HCT116 (cell line): ENCODE measurements at regions not wholly inside any gene's neighbourhood (a gene's known extent, or its start where the extent isn't known, plus 50 kb on each side); places are given as distances from the start of the nearest gene placed in this dataset.

ENCODE experiments used
- CEBPB ChIP-seq: IDR thresholded peaks from 2 replicates; pipeline ENCODE4 v1.6.1; 2012; ENCODE audit warnings: low read depth
- EZH2 ChIP-seq: fragments of 200-600 bp; sonication (generic); IDR thresholded peaks from 2 replicates; pipeline ENCODE4 v1.6.1; 2017; ENCODE audit warnings: antibody characterized with exemption, mixed run types
- POLR2AphosphoS5 ChIP-seq: IDR thresholded peaks from 2 replicates; pipeline ENCODE4 v1.6.1; 2011; ENCODE audit warnings: mild to moderate bottlenecking, low read depth, low read length, moderate library complexity
- RAD21 ChIP-seq: IDR thresholded peaks from 2 replicates; pipeline ENCODE4 v1.6.1; 2012; ENCODE audit warnings: low read depth, mild to moderate bottlenecking
- SP1 ChIP-seq: IDR thresholded peaks from 2 replicates; pipeline ENCODE4 v1.6.1; 2012; ENCODE audit warnings: low read depth
- TCF7L2 ChIP-seq: IDR thresholded peaks from 2 replicates; pipeline ENCODE4 v1.7.0; 2011; ENCODE audit warnings: borderline replicate concordance, inconsistent platforms; ENCODE audit not compliant: insufficient read depth, insufficient read length; ENCODE audit errors: extremely low read depth
- ZNF274 ChIP-seq: fragments of 200-500 bp; sonication (Bioruptor generic); IDR thresholded peaks from 2 replicates; pipeline ENCODE4 v1.6.1; 2014; ENCODE audit warnings: mild to moderate bottlenecking, low read depth, low read length, inconsistent platforms
- TF ChIP-seq, protein P1 (sequence below), 3 experiments: fragments of 200-600 bp in 1 of 3; sonication (generic) in 1 of 3; IDR thresholded peaks in 2 of 3; conservative IDR thresholded peaks in 1 of 3; 2 replicates each; pipeline ENCODE4 v1.5.1; 2012 to 2017; ENCODE audit warnings: low read depth in 2 of 3, low read length in 2 of 3, antibody characterized with exemption in 1 of 3, borderline replicate concordance in 1 of 3, control low read depth in 1 of 3, mild to moderate bottlenecking in 1 of 3, mixed read lengths in 1 of 3, mixed run types in 1 of 3, moderate library complexity in 1 of 3; ENCODE audit not compliant: insufficient read depth in 1 of 3
- TF ChIP-seq, protein P2 (sequence below): IDR thresholded peaks from 2 replicates; pipeline ENCODE4 v1.6.1; 2012; ENCODE audit warnings: low read depth

DNA sequence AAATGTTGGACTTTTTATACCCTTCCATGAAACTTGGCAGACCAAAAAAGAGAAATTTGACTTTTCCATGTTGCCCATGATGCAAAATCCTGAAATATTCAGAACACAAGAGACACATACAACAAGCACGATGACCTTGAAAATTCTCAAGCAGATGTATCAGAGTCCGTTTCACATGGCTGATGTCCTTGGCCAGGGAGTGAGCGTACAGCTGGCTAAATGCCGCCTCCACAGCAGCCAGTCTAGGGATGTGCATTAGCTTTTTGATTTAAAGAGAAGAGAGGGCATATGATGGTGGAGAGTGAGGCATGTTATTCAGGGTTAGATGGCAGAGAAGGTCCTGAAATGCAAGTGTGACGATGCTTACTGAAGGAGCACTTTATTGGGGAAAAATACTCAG lies 148.0 kb upstream of the SEMA6A start:
- TF ChIP-seq POLR2AphosphoS5 (no peak), SP1 (no peak), RAD21 (no peak), EZH2 (no peak), CEBPB (no peak), ZNF274 (no peak), TCF7L2 (no peak)
- TF ChIP-seq, protein P1, sequence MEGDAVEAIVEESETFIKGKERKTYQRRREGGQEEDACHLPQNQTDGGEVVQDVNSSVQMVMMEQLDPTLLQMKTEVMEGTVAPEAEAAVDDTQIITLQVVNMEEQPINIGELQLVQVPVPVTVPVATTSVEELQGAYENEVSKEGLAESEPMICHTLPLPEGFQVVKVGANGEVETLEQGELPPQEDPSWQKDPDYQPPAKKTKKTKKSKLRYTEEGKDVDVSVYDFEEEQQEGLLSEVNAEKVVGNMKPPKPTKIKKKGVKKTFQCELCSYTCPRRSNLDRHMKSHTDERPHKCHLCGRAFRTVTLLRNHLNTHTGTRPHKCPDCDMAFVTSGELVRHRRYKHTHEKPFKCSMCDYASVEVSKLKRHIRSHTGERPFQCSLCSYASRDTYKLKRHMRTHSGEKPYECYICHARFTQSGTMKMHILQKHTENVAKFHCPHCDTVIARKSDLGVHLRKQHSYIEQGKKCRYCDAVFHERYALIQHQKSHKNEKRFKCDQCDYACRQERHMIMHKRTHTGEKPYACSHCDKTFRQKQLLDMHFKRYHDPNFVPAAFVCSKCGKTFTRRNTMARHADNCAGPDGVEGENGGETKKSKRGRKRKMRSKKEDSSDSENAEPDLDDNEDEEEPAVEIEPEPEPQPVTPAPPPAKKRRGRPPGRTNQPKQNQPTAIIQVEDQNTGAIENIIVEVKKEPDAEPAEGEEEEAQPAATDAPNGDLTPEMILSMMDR (IDR thresholded peaks at IDR 0.05 in 2 of 3, conservative IDR thresholded peaks at IDR 0.05 in 1 of 3; ENCODE audit: borderline replicate concordance in 1 of 3, insufficient read depth in 1 of 3, low read depth in 2 of 3, low read length in 2 of 3), result no peak
- TF ChIP-seq, protein P2, sequence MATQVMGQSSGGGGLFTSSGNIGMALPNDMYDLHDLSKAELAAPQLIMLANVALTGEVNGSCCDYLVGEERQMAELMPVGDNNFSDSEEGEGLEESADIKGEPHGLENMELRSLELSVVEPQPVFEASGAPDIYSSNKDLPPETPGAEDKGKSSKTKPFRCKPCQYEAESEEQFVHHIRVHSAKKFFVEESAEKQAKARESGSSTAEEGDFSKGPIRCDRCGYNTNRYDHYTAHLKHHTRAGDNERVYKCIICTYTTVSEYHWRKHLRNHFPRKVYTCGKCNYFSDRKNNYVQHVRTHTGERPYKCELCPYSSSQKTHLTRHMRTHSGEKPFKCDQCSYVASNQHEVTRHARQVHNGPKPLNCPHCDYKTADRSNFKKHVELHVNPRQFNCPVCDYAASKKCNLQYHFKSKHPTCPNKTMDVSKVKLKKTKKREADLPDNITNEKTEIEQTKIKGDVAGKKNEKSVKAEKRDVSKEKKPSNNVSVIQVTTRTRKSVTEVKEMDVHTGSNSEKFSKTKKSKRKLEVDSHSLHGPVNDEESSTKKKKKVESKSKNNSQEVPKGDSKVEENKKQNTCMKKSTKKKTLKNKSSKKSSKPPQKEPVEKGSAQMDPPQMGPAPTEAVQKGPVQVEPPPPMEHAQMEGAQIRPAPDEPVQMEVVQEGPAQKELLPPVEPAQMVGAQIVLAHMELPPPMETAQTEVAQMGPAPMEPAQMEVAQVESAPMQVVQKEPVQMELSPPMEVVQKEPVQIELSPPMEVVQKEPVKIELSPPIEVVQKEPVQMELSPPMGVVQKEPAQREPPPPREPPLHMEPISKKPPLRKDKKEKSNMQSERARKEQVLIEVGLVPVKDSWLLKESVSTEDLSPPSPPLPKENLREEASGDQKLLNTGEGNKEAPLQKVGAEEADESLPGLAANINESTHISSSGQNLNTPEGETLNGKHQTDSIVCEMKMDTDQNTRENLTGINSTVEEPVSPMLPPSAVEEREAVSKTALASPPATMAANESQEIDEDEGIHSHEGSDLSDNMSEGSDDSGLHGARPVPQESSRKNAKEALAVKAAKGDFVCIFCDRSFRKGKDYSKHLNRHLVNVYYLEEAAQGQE, result no peak
